HG03097 (cell line): ENCODE measurements at regions not wholly inside any gene's neighbourhood (a gene's known extent, or its start where the extent isn't known, plus 50 kb on each side); places are given as distances from the start of the nearest gene placed in this dataset.
"Not testable (repeated sequence)": the region's sequence is repeated elsewhere in the genome, so short reads cannot be mapped to it uniquely, and the experiment has no call there.

ENCODE experiments used
- ATAC-seq: cut with Tn5 transposase; IDR thresholded peaks from one replicate; pipeline ENCODE4 v1.9.1; 2021; ENCODE audit not compliant: unreplicated experiment, low FRiP score

GRCh38 chr9:108033976-108034964 is 544.7 kb upstream of the KLF4 start:
- ATAC-seq: no peak

- ATAC-seq: not testable (repeated sequence)
These were observed 542.5 kb upstream of the KLF4 start for GRCh38 chr9:108032079-108032478.

GRCh38 chr9:108031221-108031620 is 541.7 kb upstream of the KLF4 start:
- not testable (repeated sequence) for ATAC-seq

GRCh38 chr9:108026718-108027117 is 537.1 kb upstream of the KLF4 start:
- ATAC-seq: not testable (repeated sequence)

- no peak for ATAC-seq
These were observed 535.0 kb upstream of the KLF4 start for GRCh38 chr9:108024604-108025003.

- ATAC-seq: no peak
These were observed 532.8 kb upstream of the KLF4 start for GRCh38 chr9:108022246-108022935.

- no peak for ATAC-seq
These were observed 531.6 kb upstream of the KLF4 start for GRCh38 chr9:108021096-108021710.

- ATAC-seq: no peak
These were observed 530.3 kb upstream of the KLF4 start for GRCh38 chr9:108019821-108020220.

GRCh38 chr9:108017671-108018070 is 528.1 kb upstream of the KLF4 start:
- ATAC-seq: no peak

GRCh38 chr9:108016446-108016845 is 526.9 kb upstream of the KLF4 start:
- no peak for ATAC-seq

- ATAC-seq: no peak
These were observed 526.1 kb upstream of the KLF4 start for GRCh38 chr9:108015690-108016089.

GRCh38 chr9:108014353-108014752 is 524.8 kb upstream of the KLF4 start:
- no peak for ATAC-seq

GRCh38 chr9:108012886-108013665 is 523.5 kb upstream of the KLF4 start:
- ATAC-seq: no peak

- ATAC-seq: no peak
These were observed 522.8 kb upstream of the KLF4 start for GRCh38 chr9:108012405-108012804.

- ATAC-seq: no peak
These were observed 514.0 kb upstream of the KLF4 start for GRCh38 chr9:108003526-108003925.

GRCh38 chr9:108002371-108002956 is 512.9 kb upstream of the KLF4 start:
- ATAC-seq: no peak

- no peak for ATAC-seq
These were observed 511.7 kb upstream of the KLF4 start for GRCh38 chr9:108001237-108001636.

GRCh38 chr9:107999890-108000289 is 510.3 kb upstream of the KLF4 start:
- ATAC-seq: no peak

GRCh38 chr9:107999011-107999410 is 509.4 kb upstream of the KLF4 start:
- no peak for ATAC-seq

- ATAC-seq: no peak
These were observed 505.1 kb upstream of the KLF4 start for GRCh38 chr9:107994648-107995047.
